Astrocyte (in vitro differentiated cells and primary cell): ENCODE measurements at regions not wholly inside any gene's neighbourhood (a gene's known extent, or its start where the extent isn't known, plus 50 kb on each side); places are given as distances from the start of the nearest gene placed in this dataset.
A peak's percentile ranks its signal among the peaks of the same experiment; 100 is the strongest.

ENCODE experiments used
- DNase-seq: peaks from one replicate; pipeline ENCODE4 v3.0.0-alpha.2; 2010; ENCODE audit warnings: low read depth
- FAIRE-seq: peaks from 2 replicates; lab custom pipeline; 2011; peaks lifted over from hg19 to GRCh38; lab: Jason Lieb, UNC
- H2AFZ ChIP-seq: 2 replicates; pipeline ENCODE4 v1.6.0; 2012; ENCODE audit warnings: low read depth, low read length, inconsistent platforms
- H3K27ac ChIP-seq: 2 replicates; pipeline ENCODE4 v1.5.1; 2011; ENCODE audit warnings: low read depth, low read length, inconsistent platforms
- H3K27me3 ChIP-seq: 2 replicates; pipeline ENCODE4 v1.6.0; 2011; ENCODE audit warnings: low read length, inconsistent platforms; ENCODE audit not compliant: insufficient read depth
- H3K36me3 ChIP-seq: 2 replicates; pipeline ENCODE4 v1.5.1; 2011; ENCODE audit warnings: low read length, inconsistent platforms; ENCODE audit not compliant: insufficient read depth
- H3K4me1 ChIP-seq: 2 replicates; pipeline ENCODE4 v1.5.1; 2011; ENCODE audit warnings: low read length, inconsistent platforms; ENCODE audit not compliant: insufficient read depth
- H3K4me2 ChIP-seq: 2 replicates; pipeline ENCODE4 v1.6.0; 2012; ENCODE audit warnings: low read length, inconsistent platforms
- H3K4me3 ChIP-seq: 2 replicates; pipeline ENCODE4 v1.5.1; 2011; ENCODE audit warnings: low read depth, mild to moderate bottlenecking, low read length, inconsistent platforms; ENCODE audit not compliant: insufficient read depth
- H3K79me2 ChIP-seq: 2 replicates; pipeline ENCODE4 v1.6.0; 2012; ENCODE audit warnings: mild to moderate bottlenecking, low read length, inconsistent platforms; ENCODE audit not compliant: insufficient read depth
- H3K9ac ChIP-seq: 2 replicates; pipeline ENCODE4 v1.6.0; 2012; ENCODE audit warnings: mild to moderate bottlenecking, low read length, inconsistent platforms
- H3K9me3 ChIP-seq: 2 replicates; pipeline ENCODE4 v1.5.1; 2012; ENCODE audit warnings: low read depth, mild to moderate bottlenecking, low read length, inconsistent platforms; ENCODE audit not compliant: insufficient read depth
- H4K20me1 ChIP-seq: 2 replicates; pipeline ENCODE4 v1.6.0; 2012; ENCODE audit warnings: low read length, inconsistent platforms; ENCODE audit not compliant: insufficient read depth
- H3K27ac Mint-ChIP-seq: one replicate; pipeline ENCODE4 v1.8.0; 2021; ENCODE audit warnings: mild to moderate bottlenecking, mixed read lengths; ENCODE audit not compliant: unreplicated experiment
- H3K27me3 Mint-ChIP-seq: one replicate; pipeline ENCODE4 v1.8.0; 2021; ENCODE audit warnings: low read depth, mixed read lengths; ENCODE audit not compliant: unreplicated experiment
- H3K36me3 Mint-ChIP-seq: one replicate; pipeline ENCODE4 v1.8.0; 2021; ENCODE audit warnings: low read depth, mixed read lengths; ENCODE audit not compliant: unreplicated experiment
- H3K4me1 Mint-ChIP-seq: one replicate; pipeline ENCODE4 v1.8.0; 2021; ENCODE audit warnings: low read depth, mixed read lengths; ENCODE audit not compliant: unreplicated experiment
- H3K4me3 Mint-ChIP-seq: one replicate; pipeline ENCODE4 v1.8.0; 2021; ENCODE audit warnings: mild to moderate bottlenecking, moderate library complexity, mixed read lengths; ENCODE audit not compliant: unreplicated experiment
- H3K9me3 Mint-ChIP-seq: one replicate; pipeline ENCODE4 v1.8.0; 2021; ENCODE audit warnings: mild to moderate bottlenecking, mixed read lengths; ENCODE audit not compliant: unreplicated experiment
- CTCF ChIP-seq: IDR thresholded peaks from 2 replicates; pipeline ENCODE4 v1.5.1; 2011; ENCODE audit warnings: low read depth, mild to moderate bottlenecking, inconsistent platforms, low read length, moderate library complexity; ENCODE audit not compliant: insufficient read depth
- EZH2 ChIP-seq: IDR thresholded peaks from 2 replicates; pipeline ENCODE4 v1.6.1; 2012; ENCODE audit warnings: mild to moderate bottlenecking, low read length, inconsistent platforms; ENCODE audit not compliant: insufficient read depth

- no peaks in the 10 kb centered on the region for H3K36me3 ChIP-seq
- H3K27ac ChIP-seq = peak overlapping the region; percentile 48
Observed at GRCh38 chr13:34044041-34044440, 226.1 kb downstream of the RFC3 start.

GRCh38 chr13:34044660-34045080, 226.7 kb downstream of the RFC3 start:
- Histone ChIP-seq H3K79me2 (no peaks in the 10 kb centered on the region), H3K9me3 (no peaks in the 10 kb centered on the region), H3K27me3 (no peaks in the 10 kb centered on the region), H3K4me3 (no peak overlapping the region), H3K4me2 (no peak overlapping the region), H4K20me1 (no peaks in the 10 kb centered on the region), H3K9ac (no peak overlapping the region), H3K36me3 (no peaks in the 10 kb centered on the region), H3K4me1 (peaks cover 18% of the 10 kb centered on the region), H2AFZ (no peak overlapping the region), H3K27ac (peak overlapping the region; percentile 48)
- TF ChIP-seq CTCF = no peak
- no peak for TF ChIP-seq EZH2
- peaks cover 5% of the 10 kb centered on the region for H3K9me3 Mint-ChIP-seq
- H3K4me3 Mint-ChIP-seq = no peak overlapping the region
- peak; percentile 91 for FAIRE-seq
- H3K4me1 Mint-ChIP-seq = peaks cover 16% of the 10 kb centered on the region
- H3K36me3 Mint-ChIP-seq = no peaks in the 10 kb centered on the region
- DNase-seq = peak; percentile 92
- no peaks in the 10 kb centered on the region for H3K27me3 Mint-ChIP-seq
- H3K27ac Mint-ChIP-seq = peak overlapping the region; percentile 85

More at GRCh38 chr13:34044041-34044440, 226.1 kb downstream of the RFC3 start:
- no peaks in the 10 kb centered on the region for H3K36me3 Mint-ChIP-seq
- peak; percentile 75 for DNase-seq
- H3K4me3 Mint-ChIP-seq = no peak overlapping the region
- Histone ChIP-seq H3K4me1 (peaks cover 18% of the 10 kb centered on the region), H3K9me3 (no peaks in the 10 kb centered on the region), H3K9ac (no peak overlapping the region), H4K20me1 (no peaks in the 10 kb centered on the region), H3K79me2 (no peaks in the 10 kb centered on the region), H3K4me3 (no peak overlapping the region), H3K27me3 (no peaks in the 10 kb centered on the region), H2AFZ (no peak overlapping the region), H3K4me2 (no peak overlapping the region)
- no peak for TF ChIP-seq EZH2
- no peak for TF ChIP-seq CTCF
- no peaks in the 10 kb centered on the region for H3K27me3 Mint-ChIP-seq
- no peak overlapping the region for H3K27ac Mint-ChIP-seq
- FAIRE-seq = no peak
- H3K9me3 Mint-ChIP-seq = peaks cover 5% of the 10 kb centered on the region
- H3K4me1 Mint-ChIP-seq = peaks cover 19% of the 10 kb centered on the region

GRCh38 chr13:34046457-34046856, 228.5 kb downstream of the RFC3 start:
- FAIRE-seq (no peak), DNase-seq (peak; percentile 32)
- Histone ChIP-seq H3K4me1 (peaks cover 16% of the 10 kb centered on the region), H2AFZ (no peak overlapping the region), H3K79me2 (no peaks in the 10 kb centered on the region), H3K4me2 (no peak overlapping the region), H3K4me3 (no peak overlapping the region), H3K9ac (no peak overlapping the region), H4K20me1 (no peaks in the 10 kb centered on the region), H3K9me3 (no peaks in the 10 kb centered on the region), H3K27me3 (no peaks in the 10 kb centered on the region), H3K36me3 (no peaks in the 10 kb centered on the region), H3K27ac (no peak overlapping the region)
- TF ChIP-seq EZH2 = no peak
- no peak for TF ChIP-seq CTCF
- H3K27ac Mint-ChIP-seq = no peak overlapping the region
- H3K36me3 Mint-ChIP-seq = no peaks in the 10 kb centered on the region
- peaks cover 7% of the 10 kb centered on the region for H3K9me3 Mint-ChIP-seq
- no peak overlapping the region for H3K4me3 Mint-ChIP-seq
- peaks cover 15% of the 10 kb centered on the region for H3K4me1 Mint-ChIP-seq
- H3K27me3 Mint-ChIP-seq = no peaks in the 10 kb centered on the region
